ENCODE measurements at regions not wholly inside any gene's neighbourhood (a gene's known extent, or its start where the extent isn't known, plus 50 kb on each side); places are given as distances from the start of the nearest gene placed in this dataset.

- no peak for DNase-seq
Observed at GRCh38 chr2:6694555-6694954, 171.2 kb downstream of the CMPK2 start.

- no peak for DNase-seq
Observed at GRCh38 chr2:6700335-6700734, 165.4 kb downstream of the CMPK2 start.

- no peak for DNase-seq
Observed at GRCh38 chr2:6704077-6704476, 161.6 kb downstream of the CMPK2 start.

GRCh38 chr2:6721395-6721794, 144.3 kb downstream of the CMPK2 start:
- no peak for DNase-seq

GRCh38 chr2:6722574-6722973, 143.1 kb downstream of the CMPK2 start:
- DNase-seq, result no peak

- DNase-seq, result no peak
Observed at GRCh38 chr2:6723865-6724604, 141.7 kb downstream of the CMPK2 start.

- DNase-seq, result no peak
Observed at GRCh38 chr2:6724605-6725140, 141.0 kb downstream of the CMPK2 start.

- DNase-seq, result no peak
Observed at GRCh38 chr2:6728156-6728555, 137.6 kb downstream of the CMPK2 start.

GRCh38 chr2:6730003-6730402, 135.7 kb downstream of the CMPK2 start:
- no peak for DNase-seq

- no peak for DNase-seq
Observed at GRCh38 chr2:6730649-6731532, 134.8 kb downstream of the CMPK2 start.

GRCh38 chr2:6739547-6739946, 126.2 kb downstream of the CMPK2 start:
- DNase-seq, result no peak

GRCh38 chr2:6741229-6741628, 124.5 kb downstream of the CMPK2 start:
- no peak for DNase-seq

- DNase-seq, result no peak
Observed at GRCh38 chr2:6744038-6744437, 121.7 kb downstream of the CMPK2 start.

GRCh38 chr2:6747433-6747832, 118.3 kb downstream of the CMPK2 start:
- no peak for DNase-seq

- DNase-seq, result no peak
Observed at GRCh38 chr2:6748406-6749067, 117.2 kb downstream of the CMPK2 start.

- no peak for DNase-seq
Observed at GRCh38 chr2:6749962-6750361, 115.7 kb downstream of the CMPK2 start.

- no peak for DNase-seq
Observed at GRCh38 chr2:6750411-6751158, 115.1 kb downstream of the CMPK2 start.

- no peak for DNase-seq
Observed at GRCh38 chr2:6754419-6754818, 111.3 kb downstream of the CMPK2 start.

GRCh38 chr2:6755456-6755855, 110.3 kb downstream of the CMPK2 start:
- no peak for DNase-seq

GRCh38 chr2:6757215-6757614, 108.5 kb downstream of the CMPK2 start:
- DNase-seq, result no peak

- no peak for DNase-seq
Observed at GRCh38 chr2:6759689-6760088, 106.0 kb downstream of the CMPK2 start.

GRCh38 chr2:6760132-6760531, 105.6 kb downstream of the CMPK2 start:
- no peak for DNase-seq
